Retinal pigment epithelial cell (primary cell): ENCODE measurements at regions not wholly inside any gene's neighbourhood (a gene's known extent, or its start where the extent isn't known, plus 50 kb on each side); places are given as distances from the start of the nearest gene placed in this dataset.
"Not testable (repeated sequence)": the region's sequence is repeated elsewhere in the genome, so short reads cannot be mapped to it uniquely, and the experiment has no call there.

ENCODE experiments used
- DNase-seq: peaks from one replicate; pipeline ENCODE4 v3.0.0-alpha.2; 2010; ENCODE audit warnings: low read depth
- H3K4me3 ChIP-seq: 2 replicates; pipeline ENCODE4 v1.5.1; 2011; ENCODE audit warnings: mild to moderate bottlenecking, low read length, control low read depth, moderate library complexity
- CTCF ChIP-seq: conservative IDR thresholded peaks from 2 replicates; pipeline ENCODE4 v1.5.1; 2011; ENCODE audit warnings: low read depth, low read length, control low read depth, inconsistent platforms

- peak; percentile 5 for DNase-seq
- no peak overlapping the region for H3K4me3 ChIP-seq
- TF ChIP-seq CTCF = no peak
Measured at GRCh38 chr20:6348908-6349307, 226.1 kb upstream of the FERMT1 start.

GRCh38 chr20:6347916-6348315 is 225.1 kb upstream of the FERMT1 start:
- H3K4me3 ChIP-seq = no peak overlapping the region
- TF ChIP-seq CTCF = no peak
- DNase-seq = no peak

GRCh38 chr20:6341491-6341890 is 218.7 kb upstream of the FERMT1 start:
- no peak for DNase-seq
- no peak for TF ChIP-seq CTCF
- H3K4me3 ChIP-seq = no peak overlapping the region

GRCh38 chr20:6339176-6339575 is 216.3 kb upstream of the FERMT1 start:
- H3K4me3 ChIP-seq = no peak overlapping the region
- TF ChIP-seq CTCF = no peak
- DNase-seq = no peak

- DNase-seq = peak; percentile 60
- TF ChIP-seq CTCF = no peak
- no peak overlapping the region for H3K4me3 ChIP-seq
Measured at GRCh38 chr20:6333110-6333509, 210.3 kb upstream of the FERMT1 start.

GRCh38 chr20:6321235-6321634 is 198.4 kb upstream of the FERMT1 start:
- not testable (repeated sequence) for DNase-seq

GRCh38 chr20:6311841-6312655 is 189.2 kb upstream of the FERMT1 start:
- no peak for TF ChIP-seq CTCF
- H3K4me3 ChIP-seq = no peak overlapping the region
- no peak for DNase-seq

More at GRCh38 chr20:6321235-6321634, 198.4 kb upstream of the FERMT1 start:
- H3K4me3 ChIP-seq = not testable (repeated sequence)

- H3K4me3 ChIP-seq = no peak overlapping the region
- no peak for TF ChIP-seq CTCF
- no peak for DNase-seq
Measured at GRCh38 chr20:6311097-6311496, 188.3 kb upstream of the FERMT1 start.
